CD4-positive, alpha-beta T cell (primary cell): ENCODE measurements at regions not wholly inside any gene's neighbourhood (a gene's known extent, or its start where the extent isn't known, plus 50 kb on each side); places are given as distances from the start of the nearest gene placed in this dataset.

Experiments used
- ATAC-seq: fragments of 200-7000 bp; cut with Tn5 transposase; one replicate; pipeline ENCODE4 v1.10.0; 2022; ENCODE audit warnings: mild to moderate bottlenecking; ENCODE audit not compliant: poor library complexity
- CTCF ChIA-PET: fragments of 350-600 bp; sonication (Branson Sonifier 250); formaldehyde crosslinking; loops from one replicate; lab custom pipeline; 2021; ENCODE audit warnings: antibody characterized with exemption, inconsistent platforms; lab: Charles Lee
- POLR2A ChIA-PET: fragments of 350-600 bp; sonication (Branson Sonifier 250); formaldehyde crosslinking; loops from one replicate; lab custom pipeline; 2021; ENCODE audit warnings: antibody characterized with exemption, inconsistent platforms; lab: Charles Lee
- DNase-seq, 14 experiments: peaks; one replicate each; pipeline ENCODE4 v3.0.0-alpha.2; 2013 to 2020; ENCODE audit warnings: mixed read lengths in 2 of 14
- H3K27ac ChIP-seq, 2 donors: one replicate each; pipeline versions ENCODE4 v1.5.1 to v1.7.0; 2013; ENCODE audit warnings: low read length in 2 of 2, low read depth in 1 of 2, mild to moderate bottlenecking in 1 of 2
- H3K27me3 ChIP-seq, 2 experiments: 1 replicate in 1 of 2; 2 replicates in 1 of 2; pipeline versions ENCODE4 v1.6.1 to v1.7.0; 2013; ENCODE audit warnings: low read length in 2 of 2, control low read depth in 1 of 2, mild to moderate bottlenecking in 1 of 2, moderate library complexity in 1 of 2; ENCODE audit not compliant: insufficient read depth in 2 of 2, control insufficient read depth in 1 of 2
- H3K36me3 ChIP-seq: one replicate; pipeline ENCODE4 v1.6.1; 2013; ENCODE audit warnings: low read length, control low read depth; ENCODE audit not compliant: insufficient read depth
- H3K4me1 ChIP-seq: one replicate; pipeline ENCODE4 v1.6.1; 2013; ENCODE audit warnings: low read length, control low read depth; ENCODE audit not compliant: insufficient read depth
- H3K4me3 ChIP-seq: one replicate; pipeline ENCODE4 v1.5.1; 2013; ENCODE audit warnings: mild to moderate bottlenecking, low read length, moderate library complexity
- H3K9me3 ChIP-seq, 2 experiments: 1 replicate in 1 of 2; 2 replicates in 1 of 2; pipeline versions ENCODE4 v1.6.1 to v1.7.0; 2013; ENCODE audit warnings: low read length in 2 of 2, mild to moderate bottlenecking in 2 of 2, control low read depth in 1 of 2, moderate library complexity in 1 of 2; ENCODE audit not compliant: control insufficient read depth in 1 of 2, insufficient read depth in 1 of 2
- H3K27ac Mint-ChIP-seq: one replicate; pipeline ENCODE4 v1.8.0; 2020; ENCODE audit warnings: mixed read lengths
- H3K27me3 Mint-ChIP-seq: one replicate; pipeline ENCODE4 v1.8.0; 2021; ENCODE audit warnings: mixed read lengths
- H3K36me3 Mint-ChIP-seq: one replicate; pipeline ENCODE4 v1.8.0; 2021; ENCODE audit warnings: low read depth, mixed read lengths
- H3K4me1 Mint-ChIP-seq: one replicate; pipeline ENCODE4 v1.8.0; 2021; ENCODE audit warnings: low read depth, mixed read lengths
- H3K4me3 Mint-ChIP-seq: one replicate; pipeline ENCODE4 v1.8.0; 2020; ENCODE audit warnings: mild to moderate bottlenecking, mixed read lengths
- H3K9me3 Mint-ChIP-seq: one replicate; pipeline ENCODE4 v1.8.0; 2020; ENCODE audit warnings: mixed read lengths
- CTCF ChIP-seq: fragments of 200-600 bp; IDR thresholded peaks from one replicate; pipeline ENCODE4 v1.8.0; 2022; ENCODE audit warnings: antibody characterized with exemption, mild to moderate bottlenecking
- intact Hi-C, 2 experiments: fragments of 100-400 bp; cut with DNase I in 1 of 2; cut with micrococcal nuclease in 1 of 2; formaldehyde crosslinking; loops; one replicate each; pipeline versions ENCODE4 v1.15.1 to v1.9.0; 2023 to 2025; cut with DNase I, micrococcal nuclease

- Histone ChIP-seq H3K36me3 (no peaks in the 10 kb centered on the region), H3K27ac (no peak overlapping the region), H3K9me3 (peaks cover 0 to 10% of the 10 kb centered on the region in 2 experiments), H3K4me1 (no peaks in the 10 kb centered on the region), H3K27me3 (no peaks in the 10 kb centered on the region), H3K4me3 (no peak overlapping the region)
- POLR2A ChIA-PET: no interaction called here
- no peaks in the 10 kb centered on the region for H3K4me1 Mint-ChIP-seq
- H3K9me3 Mint-ChIP-seq: no peaks in the 10 kb centered on the region
- no peak for TF ChIP-seq CTCF
- H3K36me3 Mint-ChIP-seq: no peaks in the 10 kb centered on the region
- no peak for DNase-seq
- ATAC-seq: no peak
- no peak overlapping the region for H3K4me3 Mint-ChIP-seq
- no peaks in the 10 kb centered on the region for H3K27me3 Mint-ChIP-seq
- CTCF ChIA-PET: no interaction called here
- H3K27ac Mint-ChIP-seq: no peak overlapping the region
- intact Hi-C loops: no loop called here
Measured at GRCh38 chr16:85220964-85221731, 108.9 kb upstream of the CIBAR2 start.

- no peaks in the 10 kb centered on the region for H3K9me3 Mint-ChIP-seq
- no peak for DNase-seq
- no peak overlapping the region for H3K27ac Mint-ChIP-seq
- no peak for ATAC-seq
- intact Hi-C loops: no loop called here
- Histone ChIP-seq H3K27ac (no peak overlapping the region), H3K27me3 (no peaks in the 10 kb centered on the region), H3K9me3 (peaks cover 0 to 10% of the 10 kb centered on the region in 2 experiments), H3K4me1 (no peaks in the 10 kb centered on the region), H3K4me3 (no peak overlapping the region), H3K36me3 (no peaks in the 10 kb centered on the region)
- H3K27me3 Mint-ChIP-seq: no peaks in the 10 kb centered on the region
- TF ChIP-seq CTCF: no peak
- H3K4me3 Mint-ChIP-seq: no peak overlapping the region
- ChIA-PET POLR2A (no interaction called here), CTCF (no interaction called here)
- H3K4me1 Mint-ChIP-seq: no peaks in the 10 kb centered on the region
- no peaks in the 10 kb centered on the region for H3K36me3 Mint-ChIP-seq
Measured at GRCh38 chr16:85221771-85222154, 109.5 kb upstream of the CIBAR2 start.

GRCh38 chr16:85222155-85222863, 110.0 kb upstream of the CIBAR2 start:
- no peak for ATAC-seq
- TF ChIP-seq CTCF: no peak
- no peak overlapping the region for H3K4me3 ChIP-seq
- DNase-seq: no peak
- Mint-ChIP-seq H3K27me3 (peaks cover 3% of the 10 kb centered on the region), H3K36me3 (no peaks in the 10 kb centered on the region), H3K4me1 (no peaks in the 10 kb centered on the region), H3K9me3 (no peaks in the 10 kb centered on the region), H3K27ac (no peak overlapping the region), H3K4me3 (no peak overlapping the region)
- intact Hi-C loops: no loop called here
- H3K36me3 ChIP-seq: no peaks in the 10 kb centered on the region
- ChIA-PET POLR2A (no interaction called here), CTCF (no interaction called here)
- no peaks in the 10 kb centered on the region for H3K4me1 ChIP-seq
- no peaks in the 10 kb centered on the region for H3K27me3 ChIP-seq
- H3K27ac ChIP-seq: no peak overlapping the region
- H3K9me3 ChIP-seq: peaks cover 0 to 10% of the 10 kb centered on the region in 2 experiments
